Neural progenitor cell (in vitro differentiated cells): ENCODE measurements at regions not wholly inside any gene's neighbourhood (a gene's known extent, or its start where the extent isn't known, plus 50 kb on each side); places are given as distances from the start of the nearest gene placed in this dataset.

Experiments
- DNase-seq: peaks from one replicate; pipeline ENCODE4 v3.0.0-alpha.2; 2016; ENCODE audit warnings: low spot score
- H2AFZ ChIP-seq: fragments of 200-600 bp; sonication (generic); replicated peaks from 2 replicates; pipeline ENCODE4 v1.6.1; 2016; ENCODE audit warnings: antibody characterized with exemption
- H3F3A ChIP-seq: fragments of 200-600 bp; sonication (generic); 2 replicates; pipeline ENCODE4 v1.6.1; 2016; ENCODE audit warnings: antibody characterized with exemption, low read depth
- H3K27ac ChIP-seq: fragments of 200-600 bp; sonication (generic); 2 replicates; pipeline ENCODE4 v1.5.1; 2016; ENCODE audit warnings: mild to moderate bottlenecking
- H3K27me3 ChIP-seq: fragments of 200-600 bp; sonication (generic); 2 replicates; pipeline ENCODE4 v1.6.1; 2016; ENCODE audit warnings: mild to moderate bottlenecking, moderate library complexity
- H3K36me3 ChIP-seq: fragments of 200-600 bp; sonication (generic); 2 replicates; pipeline ENCODE4 v1.5.1; 2016
- H3K4me1 ChIP-seq: fragments of 200-600 bp; sonication (generic); 2 replicates; pipeline ENCODE4 v1.6.1; 2016; ENCODE audit warnings: mixed run types
- H3K4me2 ChIP-seq: fragments of 200-600 bp; sonication (generic); 2 replicates; pipeline ENCODE4 v1.6.1; 2016
- H3K4me3 ChIP-seq: fragments of 200-600 bp; sonication (generic); 2 replicates; pipeline ENCODE4 v1.5.1; 2016
- H3K79me2 ChIP-seq: fragments of 200-600 bp; sonication (generic); 2 replicates; pipeline ENCODE4 v1.6.1; 2016; ENCODE audit warnings: low read depth
- H3K9ac ChIP-seq: fragments of 200-600 bp; sonication (generic); 2 replicates; pipeline ENCODE4 v1.6.1; 2016
- H3K9me3 ChIP-seq: fragments of 200-600 bp; sonication (generic); 2 replicates; pipeline ENCODE4 v1.5.1; 2016; ENCODE audit warnings: low read depth
- H4K20me1 ChIP-seq: fragments of 200-600 bp; sonication (generic); 2 replicates; pipeline ENCODE4 v1.6.1; 2016; ENCODE audit warnings: low read depth
- H3K27ac Mint-ChIP-seq: 3 replicates; pipeline ENCODE4 v1.8.0; 2021; ENCODE audit warnings: mixed read lengths
- H3K27me3 Mint-ChIP-seq: 2 replicates; pipeline ENCODE4 v1.8.0; 2022; ENCODE audit warnings: low read depth, mild to moderate bottlenecking, inconsistent platforms, moderate library complexity, mixed read lengths; ENCODE audit not compliant: insufficient read depth
- H3K36me3 Mint-ChIP-seq: 3 replicates; pipeline ENCODE4 v1.8.0; 2021; ENCODE audit warnings: mixed read lengths
- H3K4me1 Mint-ChIP-seq: 3 replicates; pipeline ENCODE4 v1.8.0; 2021; ENCODE audit warnings: mixed read lengths
- H3K4me3 Mint-ChIP-seq: 3 replicates; pipeline ENCODE4 v1.8.0; 2021; ENCODE audit warnings: mild to moderate bottlenecking, moderate library complexity, mixed read lengths
- H3K9me3 Mint-ChIP-seq: 3 replicates; pipeline ENCODE4 v1.8.0; 2020; ENCODE audit warnings: mixed read lengths
- EZH2 ChIP-seq: fragments of 200-600 bp; sonication (generic); IDR thresholded peaks from 2 replicates; pipeline ENCODE4 v1.6.1; 2017; ENCODE audit warnings: antibody characterized with exemption, mild to moderate bottlenecking, moderate library complexity
- EZH2phosphoT487 ChIP-seq: fragments of 200-600 bp; sonication (generic); IDR thresholded peaks from 2 replicates; pipeline ENCODE4 v1.6.1; 2017; ENCODE audit warnings: antibody characterized with exemption
- TF ChIP-seq, protein P1 (sequence below): fragments of 200-600 bp; sonication (generic); IDR thresholded peaks from 2 replicates; pipeline ENCODE4 v1.5.1; 2017; ENCODE audit warnings: antibody characterized with exemption, mild to moderate bottlenecking

DNA sequence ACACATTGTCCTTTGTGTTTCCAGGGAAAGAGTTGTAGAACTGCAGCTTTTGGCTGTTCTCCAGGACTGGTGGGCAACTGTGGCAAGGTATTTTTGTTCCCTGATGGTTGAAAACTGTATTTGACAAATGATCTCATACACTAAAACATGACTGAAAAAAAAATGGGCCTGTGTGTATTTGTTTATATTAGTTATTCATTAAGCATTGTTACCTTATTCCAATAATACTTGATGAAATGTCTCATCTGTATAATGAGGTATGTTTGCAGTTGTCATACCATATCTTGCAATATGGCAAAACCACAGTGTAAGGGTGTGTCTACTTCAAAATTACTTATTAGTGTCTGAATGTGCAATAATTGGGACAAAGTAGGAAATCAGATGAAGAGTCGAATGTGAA, 479.4 kb upstream of the NOVA1 start:
- no peaks in the 10 kb centered on the region for H3K9me3 Mint-ChIP-seq
- H3K27ac ChIP-seq = no peak overlapping the region
- H3K4me3 ChIP-seq = no peak overlapping the region
- no peaks in the 10 kb centered on the region for H3K79me2 ChIP-seq
- H3K4me3 Mint-ChIP-seq = no peak overlapping the region
- H3K9ac ChIP-seq = no peak overlapping the region
- no peak overlapping the region for H3K27ac Mint-ChIP-seq
- no peaks in the 10 kb centered on the region for H3K4me1 ChIP-seq
- H3F3A ChIP-seq = no peaks in the 10 kb centered on the region
- H3K36me3 ChIP-seq = no peaks in the 10 kb centered on the region
- no peaks in the 10 kb centered on the region for H3K9me3 ChIP-seq
- no peak for DNase-seq
- H3K27me3 Mint-ChIP-seq = no peaks in the 10 kb centered on the region
- H4K20me1 ChIP-seq = no peaks in the 10 kb centered on the region
- H3K36me3 Mint-ChIP-seq = no peaks in the 10 kb centered on the region
- H3K4me2 ChIP-seq = no peak overlapping the region
- no peaks in the 10 kb centered on the region for H3K27me3 ChIP-seq
- TF ChIP-seq, protein P1, sequence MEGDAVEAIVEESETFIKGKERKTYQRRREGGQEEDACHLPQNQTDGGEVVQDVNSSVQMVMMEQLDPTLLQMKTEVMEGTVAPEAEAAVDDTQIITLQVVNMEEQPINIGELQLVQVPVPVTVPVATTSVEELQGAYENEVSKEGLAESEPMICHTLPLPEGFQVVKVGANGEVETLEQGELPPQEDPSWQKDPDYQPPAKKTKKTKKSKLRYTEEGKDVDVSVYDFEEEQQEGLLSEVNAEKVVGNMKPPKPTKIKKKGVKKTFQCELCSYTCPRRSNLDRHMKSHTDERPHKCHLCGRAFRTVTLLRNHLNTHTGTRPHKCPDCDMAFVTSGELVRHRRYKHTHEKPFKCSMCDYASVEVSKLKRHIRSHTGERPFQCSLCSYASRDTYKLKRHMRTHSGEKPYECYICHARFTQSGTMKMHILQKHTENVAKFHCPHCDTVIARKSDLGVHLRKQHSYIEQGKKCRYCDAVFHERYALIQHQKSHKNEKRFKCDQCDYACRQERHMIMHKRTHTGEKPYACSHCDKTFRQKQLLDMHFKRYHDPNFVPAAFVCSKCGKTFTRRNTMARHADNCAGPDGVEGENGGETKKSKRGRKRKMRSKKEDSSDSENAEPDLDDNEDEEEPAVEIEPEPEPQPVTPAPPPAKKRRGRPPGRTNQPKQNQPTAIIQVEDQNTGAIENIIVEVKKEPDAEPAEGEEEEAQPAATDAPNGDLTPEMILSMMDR = no peak
- no peak for TF ChIP-seq EZH2phosphoT487
- TF ChIP-seq EZH2 = no peak
- no peaks in the 10 kb centered on the region for H3K4me1 Mint-ChIP-seq
- no peak overlapping the region for H2AFZ ChIP-seq

- Histone ChIP-seq H2AFZ (no peak overlapping the region), H3K4me1 (no peaks in the 10 kb centered on the region), H3K27ac (no peak overlapping the region), H3K79me2 (no peaks in the 10 kb centered on the region), H3K36me3 (no peaks in the 10 kb centered on the region), H3K9ac (no peak overlapping the region), H3F3A (no peaks in the 10 kb centered on the region), H4K20me1 (no peaks in the 10 kb centered on the region), H3K9me3 (no peaks in the 10 kb centered on the region), H3K4me2 (no peak overlapping the region), H3K4me3 (no peak overlapping the region), H3K27me3 (no peaks in the 10 kb centered on the region)
- TF ChIP-seq EZH2 (no peak), EZH2phosphoT487 (no peak)
- TF ChIP-seq, protein P1 = no peak
- H3K27ac Mint-ChIP-seq = no peak overlapping the region
- DNase-seq = no peak
- no peaks in the 10 kb centered on the region for H3K9me3 Mint-ChIP-seq
- H3K4me3 Mint-ChIP-seq = no peak overlapping the region
- H3K4me1 Mint-ChIP-seq = no peaks in the 10 kb centered on the region
- no peaks in the 10 kb centered on the region for H3K27me3 Mint-ChIP-seq
- H3K36me3 Mint-ChIP-seq = no peaks in the 10 kb centered on the region
Observed at GRCh38 chr14:27077710-27078109, 479.9 kb upstream of the NOVA1 start.

- H3K36me3 Mint-ChIP-seq = no peaks in the 10 kb centered on the region
- Histone ChIP-seq H3K36me3 (no peaks in the 10 kb centered on the region), H4K20me1 (no peaks in the 10 kb centered on the region), H3K27ac (no peak overlapping the region), H3F3A (no peaks in the 10 kb centered on the region), H3K27me3 (no peaks in the 10 kb centered on the region), H3K4me1 (no peaks in the 10 kb centered on the region), H3K9me3 (no peaks in the 10 kb centered on the region), H2AFZ (no peak overlapping the region), H3K9ac (no peak overlapping the region), H3K4me2 (no peak overlapping the region), H3K79me2 (no peaks in the 10 kb centered on the region), H3K4me3 (no peak overlapping the region)
- H3K27me3 Mint-ChIP-seq = no peaks in the 10 kb centered on the region
- H3K9me3 Mint-ChIP-seq = no peaks in the 10 kb centered on the region
- TF ChIP-seq EZH2 (no peak), EZH2phosphoT487 (no peak)
- TF ChIP-seq, protein P1 = no peak
- no peak for DNase-seq
- H3K4me1 Mint-ChIP-seq = no peaks in the 10 kb centered on the region
- H3K4me3 Mint-ChIP-seq = no peak overlapping the region
- H3K27ac Mint-ChIP-seq = no peak overlapping the region
Observed at GRCh38 chr14:27078191-27078590, 480.4 kb upstream of the NOVA1 start.

DNA sequence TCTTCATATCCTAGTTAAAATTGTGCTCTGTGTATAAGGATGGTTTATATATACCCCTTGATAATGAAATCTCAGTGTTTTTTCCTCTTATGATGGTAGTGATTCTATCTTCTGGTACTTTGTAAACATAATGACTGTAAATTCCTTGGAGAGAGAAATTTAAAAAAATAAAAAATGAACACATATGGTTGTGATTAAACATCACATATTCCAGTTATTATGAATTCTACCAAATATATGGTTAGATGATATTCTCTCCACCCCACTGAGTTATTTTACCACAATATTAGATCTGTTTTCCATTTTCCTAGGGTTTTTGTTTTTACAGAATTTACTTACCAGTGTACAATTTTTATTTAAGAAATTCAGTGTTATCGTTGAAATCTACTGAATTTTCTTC, 481.9 kb upstream of the NOVA1 start:
- no peaks in the 10 kb centered on the region for H3K27me3 ChIP-seq

More for the DNA sequence above, 481.9 kb upstream of the NOVA1 start:
- Mint-ChIP-seq H3K4me1 (no peaks in the 10 kb centered on the region), H3K27ac (no peak overlapping the region), H3K9me3 (no peaks in the 10 kb centered on the region), H3K27me3 (no peaks in the 10 kb centered on the region), H3K36me3 (no peaks in the 10 kb centered on the region), H3K4me3 (no peak overlapping the region)
- Histone ChIP-seq H3K4me3 (no peak overlapping the region), H3K4me1 (no peaks in the 10 kb centered on the region), H3K9me3 (no peaks in the 10 kb centered on the region), H4K20me1 (no peaks in the 10 kb centered on the region), H3K79me2 (no peaks in the 10 kb centered on the region), H3K9ac (no peak overlapping the region), H3F3A (no peaks in the 10 kb centered on the region), H3K4me2 (no peak overlapping the region), H3K27ac (no peak overlapping the region), H3K36me3 (no peaks in the 10 kb centered on the region), H2AFZ (no peak overlapping the region)
- DNase-seq = no peak
- TF ChIP-seq EZH2 (no peak), EZH2phosphoT487 (no peak)
- TF ChIP-seq, protein P1 = no peak
